ENCODE measurements at regions not wholly inside any gene's neighbourhood (a gene's known extent, or its start where the extent isn't known, plus 50 kb on each side); places are given as distances from the start of the nearest gene placed in this dataset.

GRCh38 chr12:107503129-107503855, 182.3 kb upstream of the PWP1 start:
- TF ChIP-seq, protein P1, sequence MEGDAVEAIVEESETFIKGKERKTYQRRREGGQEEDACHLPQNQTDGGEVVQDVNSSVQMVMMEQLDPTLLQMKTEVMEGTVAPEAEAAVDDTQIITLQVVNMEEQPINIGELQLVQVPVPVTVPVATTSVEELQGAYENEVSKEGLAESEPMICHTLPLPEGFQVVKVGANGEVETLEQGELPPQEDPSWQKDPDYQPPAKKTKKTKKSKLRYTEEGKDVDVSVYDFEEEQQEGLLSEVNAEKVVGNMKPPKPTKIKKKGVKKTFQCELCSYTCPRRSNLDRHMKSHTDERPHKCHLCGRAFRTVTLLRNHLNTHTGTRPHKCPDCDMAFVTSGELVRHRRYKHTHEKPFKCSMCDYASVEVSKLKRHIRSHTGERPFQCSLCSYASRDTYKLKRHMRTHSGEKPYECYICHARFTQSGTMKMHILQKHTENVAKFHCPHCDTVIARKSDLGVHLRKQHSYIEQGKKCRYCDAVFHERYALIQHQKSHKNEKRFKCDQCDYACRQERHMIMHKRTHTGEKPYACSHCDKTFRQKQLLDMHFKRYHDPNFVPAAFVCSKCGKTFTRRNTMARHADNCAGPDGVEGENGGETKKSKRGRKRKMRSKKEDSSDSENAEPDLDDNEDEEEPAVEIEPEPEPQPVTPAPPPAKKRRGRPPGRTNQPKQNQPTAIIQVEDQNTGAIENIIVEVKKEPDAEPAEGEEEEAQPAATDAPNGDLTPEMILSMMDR (IDR thresholded peaks at IDR 0.05): no peak
- no peak for TF ChIP-seq POLR2A (IDR thresholded peaks at IDR 0.05)

Data from testis (tissue), 2 donors.